ENCODE measurements at regions not wholly inside any gene's neighbourhood (a gene's known extent, or its start where the extent isn't known, plus 50 kb on each side); places are given as distances from the start of the nearest gene placed in this dataset.
"Not testable (repeated sequence)": the region's sequence is repeated elsewhere in the genome, so short reads cannot be mapped to it uniquely, and the experiment has no call there.

- no peak for DNase-seq (ENCODE audit: low read depth in 3 of 3)
Measured at GRCh38 chr11:15300341-15300740, 185.6 kb downstream of the INSC start.

GRCh38 chr11:15307619-15308024, 192.9 kb downstream of the INSC start:
- no peak for DNase-seq (ENCODE audit: low read depth in 3 of 3)

GRCh38 chr11:15308840-15309239, 194.1 kb downstream of the INSC start:
- DNase-seq (ENCODE audit: low read depth in 3 of 3) = no peak

GRCh38 chr11:15309296-15309695, 194.6 kb downstream of the INSC start:
- no peak for DNase-seq (ENCODE audit: low read depth in 3 of 3)

GRCh38 chr11:15313862-15314261, 199.1 kb downstream of the INSC start:
- DNase-seq (ENCODE audit: low read depth in 3 of 3) = no peak

- no peak for DNase-seq (ENCODE audit: low read depth in 3 of 3)
Measured at GRCh38 chr11:15318814-15319213, 204.1 kb downstream of the INSC start.

GRCh38 chr11:15326520-15326919, 211.8 kb downstream of the INSC start:
- DNase-seq (ENCODE audit: low read depth in 3 of 3) = no peak

- no peak for DNase-seq (ENCODE audit: low read depth in 3 of 3)
Measured at GRCh38 chr11:15327786-15328231, 213.1 kb downstream of the INSC start.

- no peak for DNase-seq (ENCODE audit: low read depth in 3 of 3)
Measured at GRCh38 chr11:15333407-15333806, 218.7 kb downstream of the INSC start.

GRCh38 chr11:15334766-15335165, 220.0 kb downstream of the INSC start:
- no peak for DNase-seq (ENCODE audit: low read depth in 3 of 3)

- no peak for DNase-seq (ENCODE audit: low read depth in 3 of 3)
Measured at GRCh38 chr11:15336021-15336420, 221.3 kb downstream of the INSC start.

GRCh38 chr11:15339302-15339701, 224.6 kb downstream of the INSC start:
- no peak for DNase-seq (ENCODE audit: low read depth in 3 of 3)

- no peak for DNase-seq (ENCODE audit: low read depth in 3 of 3)
Measured at GRCh38 chr11:15341587-15341986, 226.9 kb downstream of the INSC start.

- DNase-seq (ENCODE audit: low read depth in 3 of 3) = no peak
Measured at GRCh38 chr11:15342163-15342562, 227.4 kb downstream of the INSC start.

- DNase-seq (ENCODE audit: low read depth in 3 of 3) = no peak
Measured at GRCh38 chr11:15346907-15347306, 232.2 kb downstream of the INSC start.

- DNase-seq (ENCODE audit: low read depth in 3 of 3) = no peak
Measured at GRCh38 chr11:15347969-15348734, 233.4 kb downstream of the INSC start.

GRCh38 chr11:15349413-15349812, 234.7 kb downstream of the INSC start:
- DNase-seq (ENCODE audit: low read depth in 3 of 3) = no peak

GRCh38 chr11:15361316-15361715, 246.6 kb downstream of the INSC start:
- no peak for DNase-seq (ENCODE audit: low read depth in 3 of 3)

GRCh38 chr11:15365286-15365685, 250.6 kb downstream of the INSC start:
- DNase-seq (ENCODE audit: low read depth in 3 of 3) = not testable (repeated sequence)

- no peak for DNase-seq (ENCODE audit: low read depth in 3 of 3)
Measured at GRCh38 chr11:15367695-15368094, 253.0 kb downstream of the INSC start.

GRCh38 chr11:15370495-15371147, 255.9 kb downstream of the INSC start:
- no peak for DNase-seq (ENCODE audit: low read depth in 3 of 3)

GRCh38 chr11:15371533-15371932, 256.8 kb downstream of the INSC start:
- DNase-seq (ENCODE audit: low read depth in 3 of 3) = no peak

GRCh38 chr11:15374418-15374817, 259.7 kb downstream of the INSC start:
- DNase-seq (ENCODE audit: low read depth in 3 of 3) = no peak

Data from stimulated activated CD4-positive, alpha-beta T cell treated with anti-CD3 and anti-CD28 coated beads, TNF-alpha, amount 100 ng/mL, for 4 hours (primary cell).